VCaP (cell line): ENCODE measurements at regions not wholly inside any gene's neighbourhood (a gene's known extent, or its start where the extent isn't known, plus 50 kb on each side); places are given as distances from the start of the nearest gene placed in this dataset.

Experiments
- H3K27ac ChIP-seq: fragments of 450-650 bp; 2 replicates; pipeline ENCODE4 v1.5.1; 2017
- TF ChIP-seq, protein P1 (sequence below): fragments of 450-650 bp; conservative IDR thresholded peaks from 2 replicates; pipeline ENCODE4 v1.5.1; 2017; ENCODE audit warnings: mild to moderate bottlenecking, moderate library complexity

GRCh38 chr4:13851085-13851940 is 223.8 kb upstream of the BOD1L1 start:
- TF ChIP-seq, protein P1, sequence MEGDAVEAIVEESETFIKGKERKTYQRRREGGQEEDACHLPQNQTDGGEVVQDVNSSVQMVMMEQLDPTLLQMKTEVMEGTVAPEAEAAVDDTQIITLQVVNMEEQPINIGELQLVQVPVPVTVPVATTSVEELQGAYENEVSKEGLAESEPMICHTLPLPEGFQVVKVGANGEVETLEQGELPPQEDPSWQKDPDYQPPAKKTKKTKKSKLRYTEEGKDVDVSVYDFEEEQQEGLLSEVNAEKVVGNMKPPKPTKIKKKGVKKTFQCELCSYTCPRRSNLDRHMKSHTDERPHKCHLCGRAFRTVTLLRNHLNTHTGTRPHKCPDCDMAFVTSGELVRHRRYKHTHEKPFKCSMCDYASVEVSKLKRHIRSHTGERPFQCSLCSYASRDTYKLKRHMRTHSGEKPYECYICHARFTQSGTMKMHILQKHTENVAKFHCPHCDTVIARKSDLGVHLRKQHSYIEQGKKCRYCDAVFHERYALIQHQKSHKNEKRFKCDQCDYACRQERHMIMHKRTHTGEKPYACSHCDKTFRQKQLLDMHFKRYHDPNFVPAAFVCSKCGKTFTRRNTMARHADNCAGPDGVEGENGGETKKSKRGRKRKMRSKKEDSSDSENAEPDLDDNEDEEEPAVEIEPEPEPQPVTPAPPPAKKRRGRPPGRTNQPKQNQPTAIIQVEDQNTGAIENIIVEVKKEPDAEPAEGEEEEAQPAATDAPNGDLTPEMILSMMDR, result no peak

GRCh38 chr4:13852411-13852810 is 224.9 kb upstream of the BOD1L1 start:
- TF ChIP-seq, protein P1, result no peak
- H3K27ac ChIP-seq, result no peak overlapping the region

More at GRCh38 chr4:13851085-13851940, 223.8 kb upstream of the BOD1L1 start:
- H3K27ac ChIP-seq, result no peak overlapping the region

GRCh38 chr4:13856387-13856786 is 228.9 kb upstream of the BOD1L1 start:
- no peak overlapping the region for H3K27ac ChIP-seq
- TF ChIP-seq, protein P1, result no peak

DNA sequence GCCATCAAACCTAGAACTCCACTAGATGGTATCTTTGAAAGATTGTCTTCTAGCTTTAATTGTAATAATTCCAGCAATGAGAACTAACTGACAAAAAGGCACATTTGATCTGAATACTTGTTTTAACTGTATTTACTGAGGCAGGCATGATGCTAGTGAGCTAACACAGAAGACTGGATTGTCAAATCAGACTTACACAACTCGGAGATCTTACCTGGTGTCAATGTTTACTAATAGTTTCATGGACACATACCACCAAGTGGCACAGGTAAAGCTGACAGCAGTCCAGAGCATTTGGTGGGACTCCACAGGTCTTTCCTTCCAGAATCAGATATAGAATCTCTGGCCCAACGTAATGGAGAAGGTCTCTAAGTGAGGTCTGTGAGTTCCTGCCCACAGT is 229.9 kb upstream of the BOD1L1 start:
- no peak overlapping the region for H3K27ac ChIP-seq
- TF ChIP-seq, protein P1, result no peak

DNA sequence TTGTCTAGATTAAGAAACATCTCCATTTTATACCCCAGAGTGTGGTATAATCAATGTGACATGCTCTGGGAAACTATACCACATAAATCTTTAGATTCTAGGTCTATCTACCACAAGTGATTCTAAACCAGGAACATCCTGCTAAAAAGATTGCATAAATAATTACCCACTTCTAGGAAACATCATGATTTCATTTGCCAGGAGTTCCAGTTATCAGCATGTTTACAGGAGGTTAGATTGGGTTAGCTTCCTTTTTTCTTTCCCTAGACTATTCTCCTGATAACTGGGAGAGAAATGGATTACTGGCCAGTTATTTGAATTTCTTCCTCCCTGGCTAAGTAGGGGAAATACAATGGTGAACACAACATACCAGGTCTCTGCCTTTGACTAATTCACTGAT is 230.3 kb upstream of the BOD1L1 start:
- TF ChIP-seq, protein P1, result no peak
- no peak overlapping the region for H3K27ac ChIP-seq

GRCh38 chr4:13859423-13859822 is 231.9 kb upstream of the BOD1L1 start:
- no peak overlapping the region for H3K27ac ChIP-seq
- TF ChIP-seq, protein P1, result no peak

GRCh38 chr4:13860126-13860525 is 232.6 kb upstream of the BOD1L1 start:
- H3K27ac ChIP-seq, result no peak overlapping the region
- TF ChIP-seq, protein P1, result no peak
